GM19238 (cell line): ENCODE measurements at regions not wholly inside any gene's neighbourhood (a gene's known extent, or its start where the extent isn't known, plus 50 kb on each side); places are given as distances from the start of the nearest gene placed in this dataset.
"Not testable (repeated sequence)": the region's sequence is repeated elsewhere in the genome, so short reads cannot be mapped to it uniquely, and the experiment has no call there.

ENCODE experiments used
- DNase-seq: peaks from one replicate; pipeline ENCODE4 v3.0.0; 2011; ENCODE audit warnings: low spot score; ENCODE audit not compliant: insufficient read length

DNA sequence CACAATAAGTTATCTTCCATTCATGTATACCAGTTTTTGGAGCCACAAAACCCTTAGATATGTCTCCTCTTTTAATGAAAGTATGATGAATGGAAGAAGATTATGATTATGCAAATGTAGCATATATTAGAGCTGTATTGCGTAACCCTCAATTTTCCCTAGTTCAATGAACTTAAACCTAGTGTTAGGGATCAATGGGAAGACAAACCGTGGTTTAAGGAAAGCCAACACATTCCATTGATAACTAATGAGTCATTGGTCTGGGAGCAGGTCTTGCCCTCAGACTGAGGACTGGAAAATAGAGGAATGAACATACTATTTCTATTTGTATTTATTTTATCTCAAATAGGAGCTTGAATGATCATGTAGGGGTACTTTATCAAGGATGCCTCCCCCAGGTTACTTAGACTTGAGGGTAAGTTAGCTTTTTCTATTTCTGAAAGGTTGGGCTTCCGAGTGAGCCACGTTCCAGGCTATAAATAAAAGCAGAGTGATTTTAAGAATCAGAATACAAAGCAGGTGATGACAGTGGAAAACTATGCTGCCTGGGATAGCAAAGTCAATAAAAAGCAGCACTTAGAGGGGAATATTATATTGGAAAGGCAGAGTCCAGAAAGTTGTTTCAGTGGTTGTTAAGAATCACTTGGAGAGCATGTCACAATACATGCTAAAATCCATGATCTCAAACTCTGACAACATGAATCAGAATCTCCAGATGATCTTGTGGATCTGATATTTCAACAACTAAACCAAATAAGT is 356.0 kb downstream of the ADAM29 start:
- DNase-seq: no peak

DNA sequence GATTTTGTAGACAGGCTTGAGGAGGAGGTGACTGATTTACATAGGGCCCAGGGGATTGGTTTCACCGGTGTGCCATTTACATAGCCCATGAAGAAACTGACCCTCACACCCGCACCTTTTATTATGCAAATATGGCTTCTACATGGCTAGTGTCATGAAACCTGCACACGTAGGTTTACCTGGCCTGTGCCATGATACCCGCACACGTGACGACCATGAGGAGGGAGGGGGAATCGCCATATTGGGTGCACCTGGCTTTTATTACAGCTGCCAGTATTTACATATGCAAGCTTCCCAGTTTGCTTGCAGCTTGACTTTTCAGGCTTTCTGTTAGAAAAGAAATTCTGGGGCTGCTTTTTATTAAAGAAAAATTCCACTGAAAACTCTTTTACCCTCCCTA is 359.7 kb downstream of the ADAM29 start:
- DNase-seq: no peak

DNA sequence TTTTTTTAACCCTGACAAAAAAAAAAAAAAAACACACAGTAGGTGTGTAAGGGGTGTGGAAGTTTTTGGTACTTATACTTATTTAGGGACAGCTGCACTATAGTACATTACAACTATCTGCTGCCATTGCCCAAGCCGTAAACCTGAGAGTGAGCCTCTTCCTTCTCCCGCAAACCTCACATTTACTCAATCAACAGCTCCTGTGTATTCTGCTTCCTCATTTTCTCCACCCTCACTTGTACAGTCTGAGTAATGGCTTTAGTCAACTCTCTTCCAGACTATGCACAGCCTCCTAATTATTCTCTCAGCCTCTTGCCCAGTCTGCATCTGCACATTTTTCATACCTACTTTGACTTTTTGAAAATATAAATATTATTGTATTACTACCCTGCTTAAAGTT is 362.0 kb downstream of the ADAM29 start:
- DNase-seq: no peak

DNA sequence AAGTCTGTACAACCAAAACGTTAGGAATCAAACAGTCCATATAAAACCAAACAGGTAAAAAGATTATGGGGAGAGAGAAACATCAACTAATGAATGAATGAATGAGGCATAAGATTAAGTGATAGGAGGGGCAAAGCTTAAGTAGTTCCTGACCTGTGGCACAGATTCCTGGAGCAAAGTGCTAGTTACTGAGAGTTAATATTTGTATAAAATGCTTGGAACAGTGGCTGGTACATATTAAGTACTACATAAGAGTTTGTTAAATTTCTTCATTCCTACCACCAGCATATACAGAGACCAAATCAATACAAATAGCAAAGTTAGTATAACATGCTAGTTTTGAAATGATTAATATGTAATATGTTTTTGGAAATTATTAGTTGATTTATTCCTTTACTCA is 363.7 kb downstream of the ADAM29 start:
- DNase-seq: no peak

DNA sequence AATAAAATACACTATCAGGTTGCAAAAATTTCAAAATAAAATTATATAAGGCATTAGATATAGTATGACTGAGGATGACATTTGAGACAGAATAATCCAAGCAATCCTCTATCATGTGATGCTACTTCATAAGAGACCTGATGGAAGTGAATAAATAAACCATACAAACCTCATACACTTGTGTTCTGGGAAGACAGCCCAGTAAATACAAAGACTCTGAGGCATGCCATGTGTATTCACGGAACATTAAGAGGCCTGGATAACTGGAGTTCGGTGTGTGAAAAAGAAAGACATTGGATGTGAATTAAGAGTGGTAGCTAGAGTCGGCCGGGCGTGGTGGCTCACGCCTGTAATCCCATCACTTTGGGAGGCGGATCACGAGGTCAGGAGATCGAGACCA is 364.2 kb downstream of the ADAM29 start:
- no peak for DNase-seq

DNA sequence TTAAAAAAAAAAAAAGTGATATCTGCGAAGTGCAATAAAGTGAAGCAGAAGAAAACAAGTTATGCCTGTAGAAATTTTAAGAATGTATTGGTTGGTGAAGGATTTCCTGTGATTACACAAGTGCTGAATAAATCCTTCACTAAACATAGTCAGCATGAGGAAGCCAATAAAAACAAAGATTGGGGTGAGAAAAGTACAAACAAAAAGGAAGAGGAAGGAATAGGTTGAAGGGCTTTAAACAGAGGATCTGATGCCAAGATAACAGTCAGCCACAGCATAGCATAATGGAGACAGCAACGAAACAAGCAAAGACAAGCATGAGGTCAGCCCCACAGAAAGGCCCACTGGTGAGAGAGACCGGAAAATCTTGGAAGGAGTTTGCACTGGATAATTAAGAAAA is 372.2 kb downstream of the ADAM29 start:
- no peak for DNase-seq

DNA sequence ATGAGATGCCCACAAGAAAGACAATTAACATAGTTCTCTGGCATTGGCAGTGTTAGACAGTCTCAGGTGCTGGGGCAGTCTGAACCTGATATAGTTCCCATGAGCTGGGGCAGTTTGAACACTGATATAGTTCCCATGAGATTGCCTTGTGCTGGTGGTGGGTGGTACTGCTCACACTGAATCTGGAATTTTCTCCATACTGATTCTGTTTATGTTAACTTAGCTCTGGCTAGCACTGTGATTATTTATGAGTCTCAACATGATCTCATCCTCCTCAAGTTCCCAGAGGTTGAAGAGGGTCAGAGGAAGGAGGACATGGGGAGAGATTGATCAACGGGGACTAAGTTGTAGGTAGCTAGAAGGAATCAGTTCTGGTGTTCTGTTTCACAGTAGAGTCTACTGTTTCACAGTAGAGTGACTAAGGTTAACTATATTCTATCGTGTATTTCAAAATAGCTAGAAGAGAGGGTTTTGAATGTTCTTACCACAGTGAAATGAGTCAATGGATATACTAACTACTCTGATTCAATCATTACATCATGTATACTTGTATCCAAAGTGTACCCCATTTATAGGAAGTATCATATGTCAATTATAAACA is 379.9 kb downstream of the ADAM29 start:
- DNase-seq: no peak

DNA sequence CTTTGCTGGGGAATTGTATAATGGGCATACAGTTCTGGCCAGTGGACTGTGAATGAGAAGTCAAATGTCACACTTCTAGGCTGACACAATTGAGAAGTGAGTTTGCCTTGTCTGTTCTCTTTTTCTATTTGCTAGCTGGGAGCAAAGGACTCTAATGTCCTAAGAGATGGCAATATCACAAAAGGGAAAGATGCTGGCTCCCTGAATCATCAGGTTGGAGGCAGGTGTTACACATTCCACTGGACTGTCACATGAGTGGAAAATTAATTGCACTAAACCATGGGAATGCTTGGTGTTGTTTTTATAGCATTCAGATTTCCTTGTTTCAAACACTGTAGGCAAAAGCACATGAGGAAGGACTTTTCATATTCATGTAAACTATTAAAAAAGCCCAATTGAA is 388.3 kb downstream of the ADAM29 start:
- DNase-seq: no peak

DNA sequence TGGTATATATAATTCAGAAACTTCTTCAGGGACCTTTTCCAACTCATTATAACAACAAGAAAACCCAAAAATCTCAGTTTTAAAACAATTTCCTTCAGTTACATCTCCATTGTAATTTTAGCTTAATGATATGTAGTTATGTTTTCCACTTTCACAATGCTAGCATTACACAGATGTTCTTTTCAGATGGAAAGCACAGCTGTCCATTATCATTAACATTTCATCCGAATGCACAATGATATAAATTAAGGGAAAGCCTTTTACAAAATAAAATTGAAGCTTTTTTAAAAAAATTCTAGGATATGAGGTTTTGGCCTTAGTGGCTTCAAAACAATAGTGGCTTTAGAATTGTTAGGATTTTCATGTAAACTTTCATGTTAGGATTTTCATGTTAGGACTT is 389.2 kb downstream of the ADAM29 start:
- no peak for DNase-seq

DNA sequence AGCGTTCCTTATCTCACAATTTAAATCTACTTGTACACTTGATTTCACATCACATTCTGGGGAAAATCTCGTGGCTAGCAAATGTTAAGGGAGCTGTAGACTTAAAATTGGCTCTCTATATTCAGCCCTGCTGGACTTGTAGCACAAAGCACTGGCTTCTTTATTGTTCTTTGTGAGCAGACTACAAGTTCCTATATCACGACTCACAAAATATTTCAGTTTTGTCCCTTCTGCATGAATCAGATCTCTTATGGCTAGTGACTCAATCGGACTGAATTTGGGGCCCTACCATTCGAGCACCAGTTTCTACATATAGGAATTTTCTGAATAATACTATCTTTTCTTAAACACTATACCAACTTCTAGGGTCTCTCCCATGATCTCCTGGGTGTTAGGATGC is 390.1 kb downstream of the ADAM29 start:
- DNase-seq: no peak

DNA sequence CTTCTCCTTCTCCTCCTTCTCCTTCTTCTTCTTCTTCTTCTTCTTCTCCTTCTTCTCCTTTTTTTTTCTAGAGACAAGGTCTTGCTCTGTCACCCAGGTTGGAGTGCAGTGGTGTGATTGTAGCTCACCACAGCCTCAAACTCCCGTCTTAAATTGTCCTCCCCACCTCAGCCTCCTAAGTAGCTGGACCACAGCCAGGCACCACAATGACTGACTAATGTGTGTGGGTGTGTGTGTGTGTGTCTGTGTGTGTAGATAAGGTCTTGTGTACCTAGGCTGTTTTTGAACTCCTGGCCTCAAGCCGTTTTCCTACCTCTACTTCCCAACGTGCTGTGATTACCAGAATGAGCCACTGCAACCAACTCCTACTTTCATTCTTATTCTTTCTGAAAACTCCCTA is 390.9 kb downstream of the ADAM29 start:
- DNase-seq: no peak

DNA sequence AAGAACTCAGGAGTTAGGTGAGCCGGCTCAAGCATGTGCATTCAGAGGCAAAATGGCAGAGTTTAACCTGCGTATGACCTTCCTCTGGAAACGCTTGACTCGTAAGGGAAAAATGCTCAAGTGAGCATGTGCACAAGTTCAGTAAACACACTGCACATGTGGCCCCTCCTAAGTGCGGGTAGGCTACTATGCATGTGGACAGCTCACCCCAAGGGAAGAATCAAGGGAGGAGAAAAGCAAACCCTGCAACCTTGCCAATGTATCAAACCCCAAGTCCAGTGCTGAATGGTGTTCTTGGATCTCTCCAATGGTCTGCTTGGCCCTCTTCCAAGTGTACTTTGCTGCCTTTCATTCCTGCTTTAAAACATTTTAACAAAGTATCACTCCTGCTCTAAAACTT is 407.1 kb downstream of the ADAM29 start:
- DNase-seq: no peak

DNA sequence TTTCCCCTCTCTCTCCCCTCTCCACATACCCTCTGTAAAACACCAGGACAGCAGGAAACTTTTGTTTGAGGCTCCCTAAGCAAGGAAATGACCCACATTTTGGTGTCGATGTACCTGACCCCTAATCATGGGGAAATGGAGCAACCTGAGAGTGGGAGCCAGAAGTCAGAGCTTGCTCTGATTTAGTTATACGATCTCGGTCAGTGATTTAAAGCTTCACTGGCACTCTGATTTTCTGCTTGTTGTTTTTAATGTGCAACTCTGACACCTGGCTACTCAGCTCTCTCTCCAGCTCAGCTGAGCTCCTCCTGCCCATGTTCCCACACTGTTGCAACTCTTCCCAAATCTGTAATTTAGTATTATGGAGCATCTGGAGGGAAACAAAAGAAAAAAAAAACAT is 408.6 kb downstream of the ADAM29 start:
- DNase-seq: no peak

DNA sequence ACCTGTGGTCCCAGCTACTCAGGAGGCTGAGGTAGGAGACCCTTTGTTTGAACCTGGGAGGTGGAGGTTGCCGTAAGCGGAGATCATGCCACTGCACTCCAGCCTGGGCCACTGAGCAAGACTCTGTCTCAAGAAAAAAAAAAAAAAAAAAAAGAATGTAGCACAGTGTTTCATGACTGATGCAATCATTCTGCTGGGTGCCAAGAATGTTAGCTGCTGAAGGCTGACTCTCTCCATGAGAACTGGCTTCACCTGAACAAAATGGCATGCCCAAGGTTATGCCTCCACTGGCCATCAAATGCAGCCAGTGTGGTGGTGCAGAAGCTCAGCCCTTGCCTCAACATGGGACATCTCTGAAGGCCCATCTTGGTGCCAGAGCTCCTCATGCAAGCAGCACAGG is 412.1 kb downstream of the ADAM29 start:
- DNase-seq: no peak

DNA sequence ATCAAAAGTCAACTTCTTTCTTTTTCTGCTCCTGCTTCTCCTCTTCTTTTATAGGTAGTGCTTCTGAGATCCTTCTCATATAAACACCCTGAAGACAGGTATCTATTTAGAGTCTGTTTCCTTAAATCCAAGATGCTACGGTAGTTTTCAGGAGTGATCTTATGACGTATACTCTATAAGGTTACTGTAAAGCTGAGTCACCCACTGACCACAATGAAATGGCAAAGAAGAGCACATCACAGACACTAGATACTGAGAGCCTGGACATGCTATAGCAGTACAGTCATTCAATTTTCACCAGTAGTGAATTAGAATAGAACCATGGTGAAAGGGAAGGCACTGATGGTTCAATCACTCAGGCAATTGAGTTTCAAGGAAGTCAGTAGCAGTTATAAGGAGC is 412.5 kb downstream of the ADAM29 start:
- no peak for DNase-seq

DNA sequence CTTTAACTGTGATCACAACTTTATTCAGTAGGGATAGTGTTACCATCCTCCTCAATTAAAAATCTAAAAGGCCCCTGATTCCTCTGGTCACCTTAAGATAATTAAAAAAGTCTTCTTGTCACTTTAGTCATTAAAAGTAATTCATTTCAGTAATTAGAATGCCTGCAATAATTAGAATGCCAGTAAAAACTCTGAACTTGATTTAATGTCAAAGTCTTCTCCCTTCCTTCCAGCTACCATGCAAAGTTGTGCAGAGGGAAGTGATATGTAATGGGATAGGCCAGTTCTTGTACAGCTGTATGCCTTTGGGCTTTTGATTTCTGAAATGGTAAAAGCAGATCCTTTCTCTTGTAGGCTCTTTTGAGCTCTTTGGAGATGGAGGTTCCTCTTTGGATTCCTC is 417.2 kb downstream of the ADAM29 start:
- DNase-seq: no peak

DNA sequence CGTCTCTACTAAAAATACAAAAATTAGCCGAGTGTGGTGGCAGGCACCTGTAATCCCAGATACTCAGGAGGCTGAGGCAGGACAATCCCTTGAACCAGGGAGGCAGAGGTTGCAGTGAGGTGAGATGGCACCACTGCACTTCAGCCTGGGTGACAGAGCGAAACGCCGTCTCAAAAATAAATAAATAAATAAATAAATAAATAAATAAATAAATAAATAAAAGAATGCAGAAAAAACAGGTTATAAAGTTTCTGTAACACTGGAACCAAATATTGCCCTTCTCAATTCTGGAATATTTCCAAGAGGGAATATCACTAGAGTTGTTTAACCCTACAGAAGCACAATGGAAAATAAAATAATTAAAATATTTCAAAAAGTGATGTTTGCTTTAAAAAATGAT is 418.4 kb downstream of the ADAM29 start:
- not testable (repeated sequence) for DNase-seq

DNA sequence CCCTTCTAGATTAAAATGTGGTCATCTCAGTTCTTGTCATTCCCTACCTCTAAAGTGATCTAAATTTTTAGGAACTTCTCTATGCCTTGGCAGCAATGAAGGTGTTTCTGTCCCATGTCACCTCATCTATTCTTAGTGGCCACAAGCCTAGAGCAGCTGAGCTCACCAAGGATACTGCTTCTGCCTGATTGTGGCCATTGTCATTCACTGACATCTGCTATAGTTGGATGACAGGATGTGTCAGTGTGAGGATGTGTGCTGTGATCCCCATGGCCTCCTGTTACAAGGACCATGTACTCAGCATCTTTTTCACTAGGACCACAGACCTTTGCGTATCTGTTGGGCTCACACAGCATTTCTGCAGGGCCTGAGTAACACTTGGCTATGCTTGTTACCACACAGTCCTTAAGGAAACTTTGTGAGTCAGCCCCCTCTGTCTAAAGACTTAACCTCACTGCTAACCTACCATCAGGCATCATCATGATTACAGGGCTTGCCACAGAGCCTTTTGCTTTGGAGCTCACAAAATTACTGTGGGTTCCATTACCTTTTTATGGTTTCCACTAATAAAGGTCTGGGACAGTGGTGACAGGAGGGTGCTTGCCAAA is 421.0 kb downstream of the ADAM29 start:
- no peak for DNase-seq

DNA sequence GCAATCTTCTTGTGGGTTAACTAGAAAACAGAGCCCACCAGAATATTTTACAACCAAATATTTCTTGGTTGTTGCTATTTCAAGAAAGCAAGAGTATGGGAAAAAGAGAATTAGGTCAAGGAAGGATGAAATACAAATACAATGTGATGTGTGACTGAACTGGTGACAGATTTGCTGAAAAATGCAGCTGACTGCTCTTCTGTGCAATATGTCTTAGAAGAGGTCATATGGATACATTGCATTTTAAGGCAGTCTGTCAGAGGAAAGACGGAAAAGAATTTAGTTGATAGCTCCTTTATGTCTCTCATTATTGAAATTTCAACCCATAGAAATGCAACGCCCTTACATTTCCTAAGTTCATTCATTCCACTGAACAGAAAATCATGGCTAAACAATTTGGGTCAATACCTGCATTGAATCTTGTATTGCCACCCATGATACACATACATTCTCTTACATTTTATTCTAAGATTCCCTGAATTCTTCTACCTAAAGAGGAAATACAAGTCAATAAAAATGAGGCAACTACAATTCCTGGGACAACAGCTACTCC is 423.1 kb downstream of the ADAM29 start:
- DNase-seq: no peak

DNA sequence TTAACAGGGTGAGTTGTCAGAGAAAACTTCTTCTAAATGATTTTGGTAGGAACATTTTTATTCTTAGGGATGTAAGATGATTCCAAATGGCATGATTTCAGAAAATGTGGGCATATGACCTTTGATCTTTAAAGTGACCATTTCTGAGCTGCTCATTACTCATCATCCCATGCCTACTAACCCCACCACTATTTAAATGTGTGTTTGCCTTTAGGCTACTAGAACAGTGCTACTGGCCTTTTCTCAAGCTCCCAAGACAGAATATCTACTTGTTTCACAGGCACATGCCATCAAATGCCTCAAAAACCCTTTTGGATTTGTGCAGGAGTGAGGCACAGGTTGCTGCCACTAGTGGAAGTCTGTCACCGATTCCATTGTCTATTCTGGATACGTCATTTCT is 428.2 kb downstream of the ADAM29 start:
- no peak for DNase-seq

DNA sequence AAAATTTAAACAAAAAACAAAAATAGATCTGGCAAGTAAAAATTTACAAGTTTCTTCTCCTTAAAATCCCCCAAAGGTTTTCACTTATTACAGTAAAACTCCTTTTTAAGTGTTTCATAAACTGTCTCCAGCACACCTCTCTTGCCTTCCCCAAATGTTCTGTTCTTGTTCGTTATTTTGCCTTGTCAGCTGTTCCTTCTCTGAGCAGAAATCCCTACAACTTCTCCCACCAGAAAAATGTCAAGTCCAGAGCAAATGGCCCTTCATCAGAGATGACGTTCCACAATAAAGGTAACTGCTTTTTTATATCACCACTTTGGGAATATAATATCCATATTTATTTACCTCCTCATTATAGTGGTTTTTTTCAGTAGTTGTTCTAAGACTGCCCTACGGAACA is 432.1 kb downstream of the ADAM29 start:
- no peak for DNase-seq

DNA sequence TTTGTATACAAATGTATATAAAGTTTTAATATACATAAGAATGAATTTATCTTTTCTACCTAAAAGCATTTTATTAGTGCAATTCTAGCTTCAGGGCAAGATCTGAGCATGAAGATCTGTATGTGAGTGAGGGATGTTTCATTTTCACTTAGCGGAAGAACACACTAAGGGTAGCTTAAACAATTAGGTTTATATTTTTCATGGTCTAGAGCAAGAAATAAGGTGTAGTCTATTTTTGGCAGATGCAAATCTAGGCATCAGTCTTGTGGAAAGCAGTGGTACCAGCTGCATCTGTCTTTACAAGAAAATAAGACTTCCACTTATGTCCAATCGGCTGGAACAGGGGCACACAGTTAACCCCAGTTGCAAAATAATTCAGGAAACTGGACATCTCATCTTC is 433.3 kb downstream of the ADAM29 start:
- no peak for DNase-seq

DNA sequence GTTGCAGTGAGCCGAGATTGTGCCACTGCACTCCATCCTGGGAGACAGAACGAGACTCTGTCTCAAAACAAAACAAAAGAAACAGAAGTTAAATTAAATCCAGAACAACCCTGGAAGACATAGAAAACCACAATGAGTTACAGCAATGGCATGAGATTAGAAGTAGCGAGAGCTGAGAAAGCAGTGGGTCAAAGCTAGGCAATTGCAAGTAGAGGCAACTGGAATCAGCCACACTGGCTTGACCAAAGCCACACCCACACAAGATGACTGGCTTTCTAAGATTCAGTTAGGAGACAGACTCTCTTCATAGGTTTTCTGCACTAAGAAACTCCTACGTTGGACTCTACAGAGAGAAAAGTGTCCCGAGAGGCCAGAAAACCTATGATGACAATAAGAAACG is 443.0 kb downstream of the GPM6A start:
- DNase-seq: no peak
